OCI-LY7 (cell line): ENCODE measurements at regions not wholly inside any gene's neighbourhood (a gene's known extent, or its start where the extent isn't known, plus 50 kb on each side); places are given as distances from the start of the nearest gene placed in this dataset.

Source experiments
- CTCF ChIP-seq: fragments of 200-600 bp; sonication (generic); conservative IDR thresholded peaks from 2 replicates; pipeline ENCODE4 v1.5.1; 2014; ENCODE audit warnings: mild to moderate bottlenecking, antibody characterized with exemption, low read length, moderate library complexity, mixed read lengths
- EZH2phosphoT487 ChIP-seq: fragments of 200-600 bp; sonication (generic); IDR thresholded peaks from 2 replicates; pipeline ENCODE4 v1.6.1; 2018; ENCODE audit warnings: low read depth, borderline replicate concordance, mild to moderate bottlenecking, mixed run types, antibody characterized with exemption, low read length, moderate library complexity, mixed read lengths

DNA sequence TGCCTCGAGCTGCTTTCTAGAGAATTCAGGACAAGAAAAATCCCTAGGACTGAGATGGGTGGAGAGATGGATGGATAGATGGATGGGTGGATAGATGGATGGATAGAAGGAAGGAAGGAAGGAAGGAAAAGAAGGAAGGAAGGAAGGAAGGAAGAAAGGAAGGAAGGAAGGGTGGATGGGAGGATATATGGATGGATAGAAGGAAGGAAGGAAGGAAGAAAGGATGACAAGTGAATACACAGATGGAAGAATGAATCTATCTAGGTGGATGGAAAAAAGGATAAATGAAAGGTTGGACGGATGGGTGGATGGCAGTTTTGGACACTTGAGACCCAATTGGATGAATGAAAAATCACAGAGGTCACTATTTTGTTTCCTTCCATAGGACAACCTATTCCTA is 120.4 kb upstream of the KAZN start:
- TF ChIP-seq CTCF = no peak
- no peak for TF ChIP-seq EZH2phosphoT487
